ENCODE measurements at regions not wholly inside any gene's neighbourhood (a gene's known extent, or its start where the extent isn't known, plus 50 kb on each side); places are given as distances from the start of the nearest gene placed in this dataset.

DNA sequence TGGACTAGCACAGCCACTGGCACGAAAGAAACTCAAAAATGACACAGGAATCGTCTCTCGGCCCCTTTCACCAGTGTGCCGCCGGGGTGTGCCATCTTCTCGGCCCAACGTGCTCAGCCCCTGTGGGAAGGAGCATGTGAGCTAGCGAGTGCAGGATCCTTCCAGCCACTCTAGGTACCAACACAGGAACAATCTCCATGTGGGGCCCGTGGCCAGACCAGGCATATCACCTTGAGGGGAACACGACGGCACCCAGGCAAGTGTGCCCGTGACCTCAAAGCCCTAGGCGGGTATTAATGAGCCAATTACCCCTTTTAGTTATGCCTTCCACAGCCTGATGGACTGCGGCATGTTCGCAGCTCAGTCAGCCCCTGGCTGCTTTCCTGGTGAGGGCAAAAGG lies 231.5 kb downstream of the FAT4 start:
- TF ChIP-seq, protein P1, sequence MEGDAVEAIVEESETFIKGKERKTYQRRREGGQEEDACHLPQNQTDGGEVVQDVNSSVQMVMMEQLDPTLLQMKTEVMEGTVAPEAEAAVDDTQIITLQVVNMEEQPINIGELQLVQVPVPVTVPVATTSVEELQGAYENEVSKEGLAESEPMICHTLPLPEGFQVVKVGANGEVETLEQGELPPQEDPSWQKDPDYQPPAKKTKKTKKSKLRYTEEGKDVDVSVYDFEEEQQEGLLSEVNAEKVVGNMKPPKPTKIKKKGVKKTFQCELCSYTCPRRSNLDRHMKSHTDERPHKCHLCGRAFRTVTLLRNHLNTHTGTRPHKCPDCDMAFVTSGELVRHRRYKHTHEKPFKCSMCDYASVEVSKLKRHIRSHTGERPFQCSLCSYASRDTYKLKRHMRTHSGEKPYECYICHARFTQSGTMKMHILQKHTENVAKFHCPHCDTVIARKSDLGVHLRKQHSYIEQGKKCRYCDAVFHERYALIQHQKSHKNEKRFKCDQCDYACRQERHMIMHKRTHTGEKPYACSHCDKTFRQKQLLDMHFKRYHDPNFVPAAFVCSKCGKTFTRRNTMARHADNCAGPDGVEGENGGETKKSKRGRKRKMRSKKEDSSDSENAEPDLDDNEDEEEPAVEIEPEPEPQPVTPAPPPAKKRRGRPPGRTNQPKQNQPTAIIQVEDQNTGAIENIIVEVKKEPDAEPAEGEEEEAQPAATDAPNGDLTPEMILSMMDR (IDR thresholded peaks at IDR 0.05), result no peak
- no peak for TF ChIP-seq POLR2A (IDR thresholded peaks at IDR 0.05)

Data from suprapubic skin (tissue), 3 donors.